GM12875 (cell line): ENCODE measurements at regions not wholly inside any gene's neighbourhood (a gene's known extent, or its start where the extent isn't known, plus 50 kb on each side); places are given as distances from the start of the nearest gene placed in this dataset.

Source experiments
- H3K4me3 ChIP-seq: one replicate; pipeline ENCODE4 v1.5.1; 2011; ENCODE audit warnings: low read depth, low read length, control low read depth
- CTCF ChIP-seq: IDR thresholded peaks from 2 replicates; pipeline ENCODE4 v1.5.1; 2011; ENCODE audit warnings: low read depth, mild to moderate bottlenecking, control low read depth, inconsistent platforms, low read length, moderate library complexity, borderline replicate concordance; ENCODE audit not compliant: insufficient read depth

- no peak for TF ChIP-seq CTCF
- H3K4me3 ChIP-seq: no peak overlapping the region
Observed at GRCh38 chr6:122524056-122524455, 52.4 kb upstream of the SERINC1 start.

DNA sequence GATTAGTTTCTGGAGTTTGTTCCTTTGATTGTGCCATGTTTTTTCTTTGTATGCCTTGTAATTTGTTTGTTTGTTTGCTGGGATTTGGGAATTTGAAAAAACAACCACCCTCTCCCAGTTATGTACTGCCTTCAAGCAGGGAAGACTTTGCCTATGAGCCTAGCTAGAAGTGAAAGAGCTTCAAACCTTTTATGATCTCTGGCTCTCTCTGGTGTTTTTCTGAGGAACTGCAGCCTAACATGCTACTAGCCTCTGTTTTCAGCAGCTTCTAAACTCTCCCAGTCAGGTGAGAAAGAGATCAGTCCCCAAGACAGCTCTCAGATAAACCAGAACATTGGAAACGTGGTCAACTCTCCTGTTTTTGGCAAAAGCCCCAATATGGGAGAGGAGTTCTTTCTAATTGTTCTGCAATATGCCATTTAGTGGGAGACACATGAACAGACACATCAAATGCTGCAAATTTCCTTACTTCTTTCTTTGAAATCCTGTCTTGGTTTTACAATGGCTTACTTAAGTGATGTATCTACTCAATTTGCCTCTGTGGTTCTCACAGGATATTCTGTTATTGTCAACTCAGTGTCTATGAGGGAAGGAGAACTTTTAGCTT, 58.9 kb upstream of the SERINC1 start:
- H3K4me3 ChIP-seq: no peak overlapping the region
- peak; percentile 82 for TF ChIP-seq CTCF

- no peak for TF ChIP-seq CTCF
- H3K4me3 ChIP-seq: no peak overlapping the region
Observed at GRCh38 chr6:122548281-122548680, 61.9 kb upstream of the PKIB start.

DNA sequence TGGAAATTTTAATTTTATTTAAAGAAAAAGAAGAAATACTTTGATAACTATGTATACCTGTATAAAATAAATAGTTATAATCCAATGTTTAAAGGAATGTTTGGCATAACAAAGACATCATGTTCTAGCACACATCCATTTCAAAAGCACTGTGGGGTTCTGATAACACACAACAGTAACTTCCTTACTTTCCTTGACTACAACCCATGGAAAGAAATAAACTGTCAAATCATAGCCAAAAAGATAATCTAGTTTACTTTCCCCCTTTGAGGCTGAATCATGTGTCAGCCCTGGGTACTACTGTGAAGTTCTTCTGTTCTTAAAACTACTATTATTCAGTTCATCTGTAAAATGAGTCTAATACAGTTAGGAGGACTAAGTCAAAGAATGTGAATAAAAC, 61.4 kb upstream of the PKIB start:
- no peak for TF ChIP-seq CTCF
- H3K4me3 ChIP-seq: no peak overlapping the region

DNA sequence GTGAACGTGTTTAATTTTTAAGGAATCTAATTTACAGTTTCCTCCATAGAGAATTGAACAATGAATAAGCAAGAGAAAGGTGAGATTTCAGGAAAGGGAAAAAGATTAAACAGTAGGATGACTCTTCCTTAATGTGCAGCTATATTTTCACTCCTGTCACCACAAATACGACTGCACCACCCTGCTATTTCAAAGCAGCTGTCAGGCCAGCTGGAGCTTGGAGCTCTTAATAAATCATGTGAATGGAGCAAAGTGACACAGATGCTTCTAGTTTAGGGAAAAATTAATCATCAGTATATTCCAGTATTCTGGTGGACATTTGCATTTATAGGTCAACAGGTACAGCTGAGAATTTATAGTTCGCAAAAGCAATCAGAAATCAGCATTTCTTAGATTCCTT, 56.5 kb upstream of the PKIB start:
- TF ChIP-seq CTCF: no peak
- H3K4me3 ChIP-seq: no peak overlapping the region

GRCh38 chr6:122555561-122555960, 54.6 kb upstream of the PKIB start:
- H3K4me3 ChIP-seq: no peak overlapping the region
- TF ChIP-seq CTCF: no peak

DNA sequence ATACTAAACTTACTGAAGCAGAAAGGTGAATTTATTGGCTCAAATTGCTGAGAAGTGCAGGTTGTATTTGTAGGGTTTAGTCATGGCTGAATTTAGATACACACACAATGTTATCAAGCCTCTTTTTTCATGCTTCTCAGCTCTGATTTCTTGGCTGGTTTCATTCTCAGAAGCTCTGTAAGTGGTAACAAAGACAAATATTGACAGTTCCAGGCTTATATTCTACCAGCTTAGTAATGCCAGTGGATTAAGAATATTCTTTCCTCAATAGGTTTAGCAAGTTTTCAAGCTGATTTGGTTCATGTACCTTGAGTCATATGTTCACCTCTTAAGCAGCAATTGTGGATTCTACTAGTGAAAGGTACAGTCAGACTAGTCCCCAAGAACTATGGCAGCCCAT, 52.1 kb upstream of the PKIB start:
- no peak for TF ChIP-seq CTCF
- no peak overlapping the region for H3K4me3 ChIP-seq
